Fibroblast of mammary gland (primary cell): ENCODE measurements at regions not wholly inside any gene's neighbourhood (a gene's known extent, or its start where the extent isn't known, plus 50 kb on each side); places are given as distances from the start of the nearest gene placed in this dataset.
"Not testable (repeated sequence)": the region's sequence is repeated elsewhere in the genome, so short reads cannot be mapped to it uniquely, and the experiment has no call there.

ENCODE experiments used
- DNase-seq: peaks from one replicate; pipeline ENCODE4 v3.0.0-alpha.2; 2010; ENCODE audit warnings: low read depth
- H3K4me3 ChIP-seq: 2 replicates; pipeline ENCODE4 v1.5.1; 2011; ENCODE audit warnings: low read depth, mild to moderate bottlenecking, low read length, moderate library complexity; ENCODE audit not compliant: control insufficient read depth
- TF ChIP-seq, protein P1 (sequence below): conservative IDR thresholded peaks from 2 replicates; pipeline ENCODE4 v1.5.1; 2011; ENCODE audit warnings: low read depth, low read length, inconsistent platforms; ENCODE audit not compliant: control insufficient read depth, insufficient read depth

DNA sequence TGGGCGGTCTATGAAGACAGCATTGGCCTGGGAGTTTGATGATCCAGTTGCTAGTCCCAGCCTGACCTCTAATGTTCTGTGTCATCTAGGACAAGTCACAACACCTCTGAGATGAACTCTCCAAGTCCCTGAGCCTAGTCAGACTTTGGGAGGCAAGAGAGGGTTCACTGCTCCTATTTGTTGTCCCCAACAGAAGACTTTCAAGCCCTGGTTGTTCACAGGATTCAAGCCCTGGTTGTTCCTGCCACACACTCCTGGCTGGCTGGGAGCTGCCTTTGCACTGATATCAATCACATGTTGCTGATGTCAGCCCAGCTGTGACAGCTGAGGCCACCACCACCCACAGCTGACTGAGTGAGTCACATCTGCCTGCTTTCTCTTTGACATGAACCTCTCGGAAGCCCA, 253.2 kb upstream of the RASGEF1B start:
- DNase-seq = peak; percentile 2
- TF ChIP-seq, protein P1, sequence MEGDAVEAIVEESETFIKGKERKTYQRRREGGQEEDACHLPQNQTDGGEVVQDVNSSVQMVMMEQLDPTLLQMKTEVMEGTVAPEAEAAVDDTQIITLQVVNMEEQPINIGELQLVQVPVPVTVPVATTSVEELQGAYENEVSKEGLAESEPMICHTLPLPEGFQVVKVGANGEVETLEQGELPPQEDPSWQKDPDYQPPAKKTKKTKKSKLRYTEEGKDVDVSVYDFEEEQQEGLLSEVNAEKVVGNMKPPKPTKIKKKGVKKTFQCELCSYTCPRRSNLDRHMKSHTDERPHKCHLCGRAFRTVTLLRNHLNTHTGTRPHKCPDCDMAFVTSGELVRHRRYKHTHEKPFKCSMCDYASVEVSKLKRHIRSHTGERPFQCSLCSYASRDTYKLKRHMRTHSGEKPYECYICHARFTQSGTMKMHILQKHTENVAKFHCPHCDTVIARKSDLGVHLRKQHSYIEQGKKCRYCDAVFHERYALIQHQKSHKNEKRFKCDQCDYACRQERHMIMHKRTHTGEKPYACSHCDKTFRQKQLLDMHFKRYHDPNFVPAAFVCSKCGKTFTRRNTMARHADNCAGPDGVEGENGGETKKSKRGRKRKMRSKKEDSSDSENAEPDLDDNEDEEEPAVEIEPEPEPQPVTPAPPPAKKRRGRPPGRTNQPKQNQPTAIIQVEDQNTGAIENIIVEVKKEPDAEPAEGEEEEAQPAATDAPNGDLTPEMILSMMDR = no peak

DNA sequence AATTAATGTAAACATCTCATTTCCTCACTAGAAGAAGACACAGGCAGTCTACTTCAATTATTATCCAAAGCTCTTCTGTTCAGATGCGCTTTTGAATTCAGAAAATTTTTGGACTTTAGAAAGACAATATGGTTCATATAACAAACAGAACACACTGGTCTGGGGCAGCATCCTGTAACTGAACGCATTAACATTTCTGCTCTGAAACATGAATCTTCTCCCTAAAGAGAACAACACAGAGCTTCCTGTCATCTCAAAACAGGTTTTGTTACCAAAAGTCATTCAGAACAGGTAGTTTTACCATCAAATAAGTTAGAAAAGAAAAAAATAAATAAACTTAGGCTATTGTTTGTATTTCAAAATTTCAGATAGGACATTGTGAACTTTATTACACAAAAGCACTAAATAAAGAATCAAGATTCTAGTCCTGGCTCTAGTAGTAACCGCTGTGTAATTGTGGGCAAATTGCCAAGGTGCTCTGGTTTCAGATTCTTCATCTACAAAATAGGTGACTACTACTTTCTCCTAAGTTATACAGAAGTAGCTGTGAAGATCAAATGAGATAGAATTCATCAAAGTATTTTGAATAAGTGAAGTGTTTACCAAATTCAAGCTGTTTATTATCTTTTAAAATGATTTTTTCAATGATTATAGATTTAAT, 252.3 kb upstream of the RASGEF1B start:
- no peak overlapping the region for H3K4me3 ChIP-seq
- DNase-seq = peak; percentile 3
- TF ChIP-seq, protein P1 = no peak

More for the DNA sequence above, 253.2 kb upstream of the RASGEF1B start:
- no peak overlapping the region for H3K4me3 ChIP-seq

DNA sequence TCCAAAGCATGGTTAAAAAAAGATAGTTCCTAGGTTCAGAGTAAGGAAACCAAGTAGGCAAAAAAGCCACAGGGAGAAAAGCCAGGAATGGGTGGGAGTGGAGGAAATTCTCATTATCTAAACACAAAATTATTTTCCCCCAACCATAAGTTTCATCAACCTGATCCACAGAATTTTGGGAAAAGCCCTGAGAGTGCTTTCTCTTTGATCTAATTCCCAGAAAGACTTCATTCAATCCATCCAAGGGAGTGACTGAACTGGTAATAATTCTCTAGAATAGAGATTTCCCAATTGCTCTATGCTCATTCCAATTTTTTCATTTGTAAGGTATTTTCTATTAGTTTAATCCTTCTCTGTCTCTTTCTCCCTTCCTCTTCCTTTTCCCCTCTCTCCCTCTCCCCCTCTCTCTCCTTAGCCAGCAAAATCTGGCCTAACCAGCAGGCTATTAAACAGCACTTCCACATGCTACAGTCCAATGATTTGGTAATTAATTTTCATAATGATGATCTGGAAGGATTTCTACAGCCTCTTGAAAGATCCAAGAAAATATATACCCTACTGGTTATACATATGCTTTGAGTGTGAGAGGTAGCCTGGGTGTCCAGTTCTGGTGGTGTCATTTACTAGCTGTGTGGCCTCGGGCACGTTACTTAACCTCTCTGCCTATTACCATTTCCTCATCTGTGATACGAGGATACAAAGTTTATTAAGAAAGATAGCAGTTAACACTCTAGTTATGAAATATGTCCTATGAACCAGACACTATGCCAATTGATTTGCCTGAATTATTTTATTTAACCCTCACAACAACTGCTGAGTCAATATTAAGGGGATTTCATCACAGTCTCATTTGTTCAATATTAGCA, 251.5 kb upstream of the RASGEF1B start:
- H3K4me3 ChIP-seq = no peak overlapping the region
- TF ChIP-seq, protein P1 = no peak
- no peak for DNase-seq

DNA sequence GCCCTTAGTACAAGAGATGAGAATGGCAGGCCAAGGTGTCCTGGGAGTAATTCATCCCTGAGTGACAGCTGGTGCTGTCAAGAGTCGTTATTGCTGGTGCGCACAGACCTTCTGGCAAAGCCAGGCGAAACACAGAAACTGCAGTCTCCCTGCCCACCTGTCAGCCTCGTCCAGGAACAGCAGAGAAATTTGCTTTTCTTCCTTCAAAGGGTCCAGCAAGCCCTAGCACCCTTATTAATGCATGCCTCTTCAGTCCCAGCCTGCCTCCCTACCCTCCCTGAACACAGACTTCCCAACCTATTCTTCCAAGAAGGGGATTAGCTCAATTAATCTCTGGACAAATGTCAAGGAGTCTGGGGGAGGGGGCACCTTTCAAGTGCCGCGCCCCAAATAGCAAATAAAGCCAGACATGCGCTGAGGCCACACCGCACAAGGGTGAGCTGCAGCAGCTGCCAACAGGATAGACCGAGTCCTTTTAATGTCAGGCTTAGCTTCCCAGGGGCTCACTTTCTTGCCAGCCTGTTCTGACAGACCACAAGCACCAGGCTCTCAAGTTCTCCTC, 250.7 kb upstream of the RASGEF1B start:
- no peak for DNase-seq
- TF ChIP-seq, protein P1 = no peak
- H3K4me3 ChIP-seq = no peak overlapping the region

DNA sequence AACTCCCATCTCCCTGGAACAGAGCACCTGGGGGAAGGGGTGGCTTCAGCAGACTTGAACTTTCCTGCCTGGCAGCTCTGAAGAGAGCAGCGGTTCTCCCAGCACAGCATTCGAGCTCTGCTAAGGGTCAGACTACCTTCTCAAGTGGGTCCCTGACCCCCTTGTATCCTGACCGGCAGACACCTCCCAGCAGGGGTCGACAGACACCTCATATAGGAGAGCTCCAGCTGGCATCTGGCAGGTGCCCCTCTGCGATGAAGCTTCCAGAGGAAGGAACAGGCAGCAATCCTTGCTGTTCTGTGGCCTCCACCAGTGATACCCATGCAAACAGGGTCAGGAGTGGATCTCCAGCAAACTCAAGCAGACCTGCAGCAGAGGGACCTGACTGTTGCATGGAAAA, 244.1 kb upstream of the RASGEF1B start:
- TF ChIP-seq, protein P1 = no peak
- no peak overlapping the region for H3K4me3 ChIP-seq
- DNase-seq = no peak

DNA sequence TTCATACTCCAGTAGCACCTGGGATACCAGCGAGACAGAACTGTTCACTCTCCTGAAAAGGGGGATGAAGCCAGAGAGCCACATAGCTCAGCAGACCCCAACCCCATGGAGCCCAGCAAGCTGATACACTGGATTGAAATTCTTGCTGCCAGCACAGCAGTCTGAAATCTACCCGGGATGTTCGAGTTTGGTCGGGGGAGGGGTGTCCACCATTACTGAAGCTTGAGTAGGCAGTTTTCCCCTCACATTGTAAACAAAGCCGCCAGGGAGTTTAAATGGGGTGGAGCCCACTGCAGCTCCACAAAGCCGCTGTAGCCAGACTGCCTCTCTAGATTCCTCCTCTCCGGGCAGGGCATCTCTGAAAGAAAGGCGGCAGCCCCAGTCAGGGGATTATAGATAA, 243.7 kb upstream of the RASGEF1B start:
- DNase-seq, H3K4me3 ChIP-seq: not testable (repeated sequence)

DNA sequence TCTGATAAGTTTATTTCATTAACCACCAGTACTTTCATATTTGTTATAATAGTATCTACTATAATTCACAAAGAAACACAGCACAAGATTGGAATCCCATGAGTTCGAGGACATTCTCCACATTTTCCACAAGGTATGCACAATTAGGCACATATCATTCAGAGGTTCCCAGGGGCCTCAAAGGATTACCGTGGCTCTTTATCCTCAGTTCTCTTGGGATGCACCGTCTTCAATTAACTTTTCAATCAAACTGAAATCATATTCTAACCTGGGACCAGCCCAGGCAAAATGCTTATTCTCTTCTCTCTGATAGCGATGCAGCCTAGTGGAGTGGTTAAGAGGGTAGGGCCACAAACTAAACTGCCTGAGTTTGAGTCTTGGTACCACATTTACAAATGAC, 242.6 kb upstream of the RASGEF1B start:
- DNase-seq = no peak
- no peak overlapping the region for H3K4me3 ChIP-seq
- TF ChIP-seq, protein P1 = no peak
